ENCODE measurements at regions not wholly inside any gene's neighbourhood (a gene's known extent, or its start where the extent isn't known, plus 50 kb on each side); places are given as distances from the start of the nearest gene placed in this dataset.
A peak's percentile ranks its signal among the peaks of the same experiment; 100 is the strongest.
"Not testable (repeated sequence)": the region's sequence is repeated elsewhere in the genome, so short reads cannot be mapped to it uniquely, and the experiment has no call there.

- no peak for DNase-seq (ENCODE audit: low spot score)
Observed at GRCh38 chr12:125786143-125786542, 720.9 kb downstream of the AACS start.

GRCh38 chr12:125794401-125794800, 729.2 kb downstream of the AACS start:
- DNase-seq (ENCODE audit: low spot score), result no peak

- no peak for DNase-seq (ENCODE audit: low spot score)
Observed at GRCh38 chr12:125797421-125798175, 732.4 kb downstream of the AACS start.

GRCh38 chr12:125804660-125805059, 739.4 kb downstream of the AACS start:
- no peak for DNase-seq (ENCODE audit: low spot score)

GRCh38 chr12:125824276-125824675, 759.0 kb downstream of the AACS start:
- DNase-seq (ENCODE audit: low spot score), result no peak

GRCh38 chr12:125835852-125836251, 770.6 kb downstream of the AACS start:
- no peak for DNase-seq (ENCODE audit: low spot score)

- DNase-seq (ENCODE audit: low spot score), result no peak
Observed at GRCh38 chr12:125836647-125837046, 771.4 kb downstream of the AACS start.

- no peak for DNase-seq (ENCODE audit: low spot score)
Observed at GRCh38 chr12:125841332-125841731, 776.1 kb downstream of the AACS start.

- DNase-seq (ENCODE audit: low spot score), result no peak
Observed at GRCh38 chr12:125852116-125852515, 786.9 kb downstream of the AACS start.

- no peak for DNase-seq (ENCODE audit: low spot score)
Observed at GRCh38 chr12:125852679-125853078, 787.4 kb downstream of the AACS start.

- no peak for DNase-seq (ENCODE audit: low spot score)
Observed at GRCh38 chr12:125853670-125854069, 788.4 kb downstream of the AACS start.

- DNase-seq (ENCODE audit: low spot score), result no peak
Observed at GRCh38 chr12:125856366-125856765, 791.1 kb downstream of the AACS start.

GRCh38 chr12:125856896-125857295, 791.7 kb downstream of the AACS start:
- no peak for DNase-seq (ENCODE audit: low spot score)

GRCh38 chr12:125860672-125861288, 795.5 kb downstream of the AACS start:
- DNase-seq (ENCODE audit: low spot score), result no peak

GRCh38 chr12:125861299-125862281, 796.4 kb downstream of the AACS start:
- DNase-seq (ENCODE audit: low spot score), result no peak

GRCh38 chr12:125865236-125865635, 800.0 kb downstream of the AACS start:
- not testable (repeated sequence) for DNase-seq (ENCODE audit: low spot score)

GRCh38 chr12:125871811-125872594, 806.8 kb downstream of the AACS start:
- DNase-seq (ENCODE audit: low spot score), result no peak

GRCh38 chr12:125873016-125873415, 807.8 kb downstream of the AACS start:
- DNase-seq (ENCODE audit: low spot score), result no peak

GRCh38 chr12:125878483-125878882, 813.2 kb downstream of the AACS start:
- no peak for DNase-seq (ENCODE audit: low spot score)

- peak; percentile 17 for DNase-seq (ENCODE audit: low spot score)
Observed at GRCh38 chr12:125882141-125882540, 816.9 kb downstream of the AACS start.

GRCh38 chr12:125888921-125889320, 823.7 kb downstream of the AACS start:
- DNase-seq (ENCODE audit: low spot score), result no peak

GRCh38 chr12:125889742-125890141, 824.5 kb downstream of the AACS start:
- peak; percentile 23 for DNase-seq (ENCODE audit: low spot score)

All from cerebellar cortex (tissue), 1 donor.